ENCODE measurements at regions not wholly inside any gene's neighbourhood (a gene's known extent, or its start where the extent isn't known, plus 50 kb on each side); places are given as distances from the start of the nearest gene placed in this dataset.

GRCh38 chr22:48416396-48417224, 1411.1 kb downstream of the BRD1 start:
- TF ChIP-seq POLR2AphosphoS5 (IDR thresholded peaks at IDR 0.05; ENCODE audit: borderline replicate concordance, low read depth, low read length) (no peak), EZH2 (IDR thresholded peaks at IDR 0.05) (no peak)
